ENCODE measurements at regions not wholly inside any gene's neighbourhood (a gene's known extent, or its start where the extent isn't known, plus 50 kb on each side); places are given as distances from the start of the nearest gene placed in this dataset.

DNA sequence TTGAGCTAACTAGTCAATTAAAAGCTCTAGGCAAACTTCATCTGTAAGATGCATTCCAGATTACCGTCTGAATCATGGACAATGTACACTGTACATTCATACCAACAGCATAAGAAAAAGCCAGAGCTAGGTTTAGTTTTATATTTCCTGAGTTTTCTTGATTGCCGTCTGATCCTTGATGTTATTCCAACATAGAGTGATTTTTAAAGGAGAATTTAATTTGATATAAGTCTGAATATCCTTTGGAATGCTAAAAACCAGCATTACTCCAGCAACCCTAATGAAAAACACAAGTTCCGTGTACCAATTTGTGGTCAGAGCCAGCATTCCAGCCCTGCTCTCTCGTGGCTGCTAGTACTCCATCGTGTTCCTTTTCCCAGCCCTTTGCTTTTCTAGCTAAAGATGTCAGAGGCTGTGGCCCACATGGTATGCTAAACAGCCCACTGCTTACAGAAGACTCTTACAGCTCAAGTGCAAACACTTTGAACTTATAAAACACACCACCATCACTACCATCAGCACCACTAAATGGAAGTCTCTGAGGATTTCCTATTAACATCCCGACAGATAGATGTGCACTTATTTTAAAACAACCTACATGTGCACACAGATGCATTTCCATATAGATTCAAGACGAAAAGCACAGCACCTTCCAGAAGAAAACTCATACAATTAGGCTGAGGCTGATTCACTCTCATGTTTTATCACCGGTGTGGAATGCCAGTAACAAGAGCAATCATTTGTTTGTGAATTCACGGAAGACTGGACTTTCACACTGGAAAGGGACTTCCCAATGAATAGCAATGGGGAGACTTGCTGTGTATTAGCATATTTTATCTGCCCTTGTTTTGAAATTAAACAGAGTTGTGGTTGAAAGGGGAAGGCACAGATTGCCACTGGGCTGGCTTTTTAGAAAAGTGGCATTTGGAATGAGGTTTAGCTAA is 246.9 kb upstream of the GAS1 start:
- no peak overlapping the region for H3K4me2 ChIP-seq (ENCODE audit: insufficient read depth, low read length)
- H3K9me3 ChIP-seq (replicated peaks; ENCODE audit: control insufficient read depth, insufficient read depth, low read length): no peaks in the 10 kb centered on the region
- no peaks in the 10 kb centered on the region for H3K27me3 ChIP-seq (ENCODE audit: control insufficient read depth in 2 of 2, insufficient read depth in 2 of 2, low read length in 2 of 2)
- H3K27ac ChIP-seq (ENCODE audit: insufficient read depth, low read depth, low read length): no peak overlapping the region
- H3K79me2 ChIP-seq (ENCODE audit: control insufficient read depth, insufficient read depth, low read length): no peaks in the 10 kb centered on the region
- H3K9me1 ChIP-seq (replicated peaks; ENCODE audit: control insufficient read depth, extremely low read depth, insufficient read depth, low read length): no peaks in the 10 kb centered on the region
- H3K4me3 ChIP-seq (replicated peaks in 1 of 3; ENCODE audit: insufficient read depth in 1 of 3, low read depth in 1 of 3, low read length in 3 of 3): no peak overlapping the region
- H4K20me1 ChIP-seq (replicated peaks; ENCODE audit: control insufficient read depth, extremely low read depth, insufficient read depth, low read length): no peaks in the 10 kb centered on the region
- intact Hi-C loops (cut with micrococcal nuclease) (no loop called here), dilution Hi-C loops (cut with MboI; ENCODE audit: extremely low pct_ligation_motif_present, low sequenced_read_pairs) (no loop called here)
- FAIRE-seq (no peak), DNase-seq (ENCODE audit: low read depth, low spot score) (no peak)
- ChIA-PET CTCF (no interaction called here), POLR2A (no interaction called here)
- H3K9ac ChIP-seq (replicated peaks; ENCODE audit: extremely low read depth, insufficient read depth, low read length): no peak overlapping the region
- no TSS peak for BruUV-seq (replicated peaks)
- no peaks in the 10 kb centered on the region for H3K4me1 ChIP-seq (ENCODE audit: control insufficient read depth, extremely low read depth, insufficient read depth, low read length)
- H2AFZ ChIP-seq (ENCODE audit: low read depth, low read length): no peak overlapping the region
- TF ChIP-seq FOS (IDR thresholded peaks at IDR 0.05; ENCODE audit: borderline replicate concordance, insufficient read depth, low read length): no peak
- TF ChIP-seq, protein P1, sequence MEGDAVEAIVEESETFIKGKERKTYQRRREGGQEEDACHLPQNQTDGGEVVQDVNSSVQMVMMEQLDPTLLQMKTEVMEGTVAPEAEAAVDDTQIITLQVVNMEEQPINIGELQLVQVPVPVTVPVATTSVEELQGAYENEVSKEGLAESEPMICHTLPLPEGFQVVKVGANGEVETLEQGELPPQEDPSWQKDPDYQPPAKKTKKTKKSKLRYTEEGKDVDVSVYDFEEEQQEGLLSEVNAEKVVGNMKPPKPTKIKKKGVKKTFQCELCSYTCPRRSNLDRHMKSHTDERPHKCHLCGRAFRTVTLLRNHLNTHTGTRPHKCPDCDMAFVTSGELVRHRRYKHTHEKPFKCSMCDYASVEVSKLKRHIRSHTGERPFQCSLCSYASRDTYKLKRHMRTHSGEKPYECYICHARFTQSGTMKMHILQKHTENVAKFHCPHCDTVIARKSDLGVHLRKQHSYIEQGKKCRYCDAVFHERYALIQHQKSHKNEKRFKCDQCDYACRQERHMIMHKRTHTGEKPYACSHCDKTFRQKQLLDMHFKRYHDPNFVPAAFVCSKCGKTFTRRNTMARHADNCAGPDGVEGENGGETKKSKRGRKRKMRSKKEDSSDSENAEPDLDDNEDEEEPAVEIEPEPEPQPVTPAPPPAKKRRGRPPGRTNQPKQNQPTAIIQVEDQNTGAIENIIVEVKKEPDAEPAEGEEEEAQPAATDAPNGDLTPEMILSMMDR (IDR thresholded peaks at IDR 0.05; ENCODE audit: extremely low read depth in 1 of 2, insufficient read depth in 1 of 2, low read depth in 1 of 2, low read length in 2 of 2): no peak
- no peaks in the 10 kb centered on the region for H3K36me3 ChIP-seq (ENCODE audit: control insufficient read depth in 2 of 2, extremely low read depth in 1 of 2, insufficient read depth in 2 of 2, low read length in 2 of 2)

- CTCF ChIA-PET: no interaction called here
- intact Hi-C loops (cut with micrococcal nuclease): no loop called here
These were observed 248.0 kb upstream of the GAS1 start for GRCh38 chr9:87195306-87195705.

More at GRCh38 chr9:87195306-87195705, 248.0 kb upstream of the GAS1 start:
- no peaks in the 10 kb centered on the region for H3K9me1 ChIP-seq (replicated peaks; ENCODE audit: control insufficient read depth, extremely low read depth, insufficient read depth, low read length)
- dilution Hi-C loops (cut with MboI; ENCODE audit: extremely low pct_ligation_motif_present, low sequenced_read_pairs): no loop called here
- no peaks in the 10 kb centered on the region for H3K36me3 ChIP-seq (ENCODE audit: control insufficient read depth in 2 of 2, extremely low read depth in 1 of 2, insufficient read depth in 2 of 2, low read length in 2 of 2)
- H3K9ac ChIP-seq (replicated peaks; ENCODE audit: extremely low read depth, insufficient read depth, low read length): no peak overlapping the region
- H3K27ac ChIP-seq (ENCODE audit: insufficient read depth, low read depth, low read length): no peak overlapping the region
- POLR2A ChIA-PET: no interaction called here
- no peak for FAIRE-seq
- no peaks in the 10 kb centered on the region for H3K9me3 ChIP-seq (replicated peaks; ENCODE audit: control insufficient read depth, insufficient read depth, low read length)
- H3K4me1 ChIP-seq (ENCODE audit: control insufficient read depth, extremely low read depth, insufficient read depth, low read length): no peaks in the 10 kb centered on the region
- no peaks in the 10 kb centered on the region for H4K20me1 ChIP-seq (replicated peaks; ENCODE audit: control insufficient read depth, extremely low read depth, insufficient read depth, low read length)
- H3K4me2 ChIP-seq (ENCODE audit: insufficient read depth, low read length): no peak overlapping the region
- no peak for TF ChIP-seq JUN (IDR thresholded peaks at IDR 0.05; ENCODE audit: borderline replicate concordance, insufficient read depth, insufficient read length, low read depth)
- no peak for TF ChIP-seq POLR2AphosphoS5 (IDR thresholded peaks at IDR 0.05; ENCODE audit: insufficient read depth, low read depth, low read length)
- TF ChIP-seq MYC (IDR thresholded peaks at IDR 0.05; ENCODE audit: low read depth, low read length): no peak
- no peak for TF ChIP-seq MAX (IDR thresholded peaks at IDR 0.05; ENCODE audit: insufficient read depth, insufficient read length)
- TF ChIP-seq EZH2 (IDR thresholded peaks at IDR 0.05; ENCODE audit: borderline replicate concordance, low read depth, low read length, severe bottlenecking): no peak
- no peak for TF ChIP-seq GATA2 (IDR thresholded peaks at IDR 0.05; ENCODE audit: insufficient read depth, insufficient read length, low read depth, low read length)
- TF ChIP-seq FOS (IDR thresholded peaks at IDR 0.05; ENCODE audit: borderline replicate concordance, insufficient read depth, low read length): no peak
- TF ChIP-seq, protein P1 (IDR thresholded peaks at IDR 0.05; ENCODE audit: extremely low read depth in 1 of 2, insufficient read depth in 1 of 2, low read depth in 1 of 2, low read length in 2 of 2): no peak
- no peak for TF ChIP-seq POLR2A (IDR thresholded peaks at IDR 0.05; ENCODE audit: low read depth, low read length)
- no TSS peak for BruUV-seq (replicated peaks)
- no peaks in the 10 kb centered on the region for H3K79me2 ChIP-seq (ENCODE audit: control insufficient read depth, insufficient read depth, low read length)
- no peak overlapping the region for H2AFZ ChIP-seq (ENCODE audit: low read depth, low read length)
- H3K27me3 ChIP-seq (ENCODE audit: control insufficient read depth in 2 of 2, insufficient read depth in 2 of 2, low read length in 2 of 2): no peaks in the 10 kb centered on the region
- no peak for DNase-seq (ENCODE audit: low read depth, low spot score)
- no peak overlapping the region for H3K4me3 ChIP-seq (replicated peaks in 1 of 3; ENCODE audit: insufficient read depth in 1 of 3, low read depth in 1 of 3, low read length in 3 of 3)

Data from endothelial cell of umbilical vein (primary cell).